NCI-H345 treated with DMSO at 0.1 percent for 48 hours (cell line): ENCODE measurements at regions not wholly inside any gene's neighbourhood (a gene's known extent, or its start where the extent isn't known, plus 50 kb on each side); places are given as distances from the start of the nearest gene placed in this dataset.
"Not testable (repeated sequence)": the region's sequence is repeated elsewhere in the genome, so short reads cannot be mapped to it uniquely, and the experiment has no call there.

ENCODE experiments used
- DNase-seq: peaks from one replicate; lab custom pipeline; 2025; ENCODE audit not compliant: unreplicated experiment; lab: John Stamatoyannopoulos, UW

- DNase-seq, result no peak
Measured at GRCh38 chr11:100578831-100579311, 108.2 kb upstream of the ARHGAP42 start.

GRCh38 chr11:100581318-100581717 is 105.8 kb upstream of the ARHGAP42 start:
- DNase-seq, result no peak

- no peak for DNase-seq
Measured at GRCh38 chr11:100584201-100584985, 102.7 kb upstream of the ARHGAP42 start.

GRCh38 chr11:100585728-100586127 is 101.4 kb upstream of the ARHGAP42 start:
- DNase-seq, result no peak

GRCh38 chr11:100586361-100587101 is 100.6 kb upstream of the ARHGAP42 start:
- no peak for DNase-seq

GRCh38 chr11:100592619-100593260 is 94.3 kb upstream of the ARHGAP42 start:
- no peak for DNase-seq

- no peak for DNase-seq
Measured at GRCh38 chr11:100593291-100593690, 93.8 kb upstream of the ARHGAP42 start.

- DNase-seq, result no peak
Measured at GRCh38 chr11:100594320-100594719, 92.8 kb upstream of the ARHGAP42 start.

- DNase-seq, result no peak
Measured at GRCh38 chr11:100600941-100601340, 86.1 kb upstream of the ARHGAP42 start.

- DNase-seq, result no peak
Measured at GRCh38 chr11:100602716-100603115, 84.4 kb upstream of the ARHGAP42 start.

- not testable (repeated sequence) for DNase-seq
Measured at GRCh38 chr11:100607761-100608160, 79.3 kb upstream of the ARHGAP42 start.

- DNase-seq, result no peak
Measured at GRCh38 chr11:100612766-100613165, 74.3 kb upstream of the ARHGAP42 start.

GRCh38 chr11:100618914-100619313 is 68.2 kb upstream of the ARHGAP42 start:
- no peak for DNase-seq

- DNase-seq, result no peak
Measured at GRCh38 chr11:100619484-100619883, 67.6 kb upstream of the ARHGAP42 start.

GRCh38 chr11:100622404-100622803 is 64.7 kb upstream of the ARHGAP42 start:
- DNase-seq, result no peak

- no peak for DNase-seq
Measured at GRCh38 chr11:100624346-100624745, 62.7 kb upstream of the ARHGAP42 start.

- no peak for DNase-seq
Measured at GRCh38 chr11:100625041-100625440, 62.0 kb upstream of the ARHGAP42 start.

- no peak for DNase-seq
Measured at GRCh38 chr11:100629671-100630070, 57.4 kb upstream of the ARHGAP42 start.

- no peak for DNase-seq
Measured at GRCh38 chr11:100630898-100631297, 56.2 kb upstream of the ARHGAP42 start.

- no peak for DNase-seq
Measured at GRCh38 chr11:100631316-100631715, 55.8 kb upstream of the ARHGAP42 start.

GRCh38 chr11:100632941-100633452 is 54.1 kb upstream of the ARHGAP42 start:
- DNase-seq, result peak; percentile 37
